Stimulated activated naive CD8-positive, alpha-beta T cell treated with anti-CD3 and anti-CD28 coated beads, Interleukin-15, amount 100 ng/mL, for 72 hours (primary cell): ENCODE measurements at regions not wholly inside any gene's neighbourhood (a gene's known extent, or its start where the extent isn't known, plus 50 kb on each side); places are given as distances from the start of the nearest gene placed in this dataset.
"Not testable (repeated sequence)": the region's sequence is repeated elsewhere in the genome, so short reads cannot be mapped to it uniquely, and the experiment has no call there.

Experiments used
- ATAC-seq: fragments of 150-1000 bp; cut with Tn5 transposase; 2 replicates; pipeline ENCODE4 v1.10.0; 2021; ENCODE audit warnings: mild to moderate bottlenecking, moderate library complexity
- DNase-seq, 2 donors: peaks; one replicate each; pipeline ENCODE4 v3.0.0; 2021 to 2022
- H3K27ac Mint-ChIP-seq, 2 donors: one replicate each; pipeline ENCODE4 v1.8.0; 2022; ENCODE audit warnings: mild to moderate bottlenecking in 2 of 2, mixed read lengths in 2 of 2, moderate library complexity in 2 of 2
- H3K27me3 Mint-ChIP-seq: one replicate; pipeline ENCODE4 v1.8.0; 2022; ENCODE audit warnings: mixed read lengths
- H3K4me1 Mint-ChIP-seq: one replicate; pipeline ENCODE4 v1.8.0; 2022; ENCODE audit warnings: mild to moderate bottlenecking, mixed read lengths
- H3K4me3 Mint-ChIP-seq, 2 donors: one replicate each; pipeline ENCODE4 v1.8.0; 2022; ENCODE audit warnings: mild to moderate bottlenecking in 2 of 2, mixed read lengths in 2 of 2, moderate library complexity in 1 of 2
- H3K9me3 Mint-ChIP-seq, 2 donors: one replicate each; pipeline ENCODE4 v1.8.0; 2022; ENCODE audit warnings: mixed read lengths in 2 of 2

GRCh38 chrX:140250391-140250790 is 254.5 kb downstream of the SOX3 start:
- no peak for ATAC-seq
- Mint-ChIP-seq H3K27ac (no peak overlapping the region), H3K4me1 (no peaks in the 10 kb centered on the region)

GRCh38 chrX:140249088-140249487 is 255.8 kb downstream of the SOX3 start:
- Mint-ChIP-seq H3K27ac (no peak overlapping the region), H3K4me3 (no peak overlapping the region), H3K4me1 (no peaks in the 10 kb centered on the region), H3K9me3 (no peaks in the 10 kb centered on the region), H3K27me3 (no peaks in the 10 kb centered on the region)
- DNase-seq (no peak), ATAC-seq (no peak)

More at GRCh38 chrX:140250391-140250790, 254.5 kb downstream of the SOX3 start:
- H3K9me3 Mint-ChIP-seq = no peaks in the 10 kb centered on the region
- no peaks in the 10 kb centered on the region for H3K27me3 Mint-ChIP-seq
- no peak for DNase-seq
- no peak overlapping the region for H3K4me3 Mint-ChIP-seq

GRCh38 chrX:140229191-140229590 is 263.9 kb upstream of the CXorf66 start:
- ATAC-seq (no peak), DNase-seq (no peak)
- Mint-ChIP-seq H3K4me1 (no peaks in the 10 kb centered on the region), H3K9me3 (no peaks in the 10 kb centered on the region), H3K4me3 (no peak overlapping the region), H3K27ac (no peak overlapping the region), H3K27me3 (no peaks in the 10 kb centered on the region)

GRCh38 chrX:140226037-140226436 is 260.7 kb upstream of the CXorf66 start:
- H3K27ac Mint-ChIP-seq, DNase-seq, H3K9me3 Mint-ChIP-seq, H3K27me3 Mint-ChIP-seq, H3K4me3 Mint-ChIP-seq, H3K4me1 Mint-ChIP-seq, ATAC-seq: not testable (repeated sequence)

GRCh38 chrX:140215894-140216293 is 250.6 kb upstream of the CXorf66 start:
- H3K27ac Mint-ChIP-seq, ATAC-seq, DNase-seq, H3K27me3 Mint-ChIP-seq, H3K4me1 Mint-ChIP-seq, H3K9me3 Mint-ChIP-seq, H3K4me3 Mint-ChIP-seq: not testable (repeated sequence)

GRCh38 chrX:140214518-140214917 is 249.2 kb upstream of the CXorf66 start:
- not testable (repeated sequence) for H3K4me1 Mint-ChIP-seq, H3K27ac Mint-ChIP-seq, ATAC-seq, DNase-seq, H3K4me3 Mint-ChIP-seq, H3K9me3 Mint-ChIP-seq, H3K27me3 Mint-ChIP-seq

- DNase-seq (no peak), ATAC-seq (no peak)
- H3K4me3 Mint-ChIP-seq = no peak overlapping the region
- H3K27ac Mint-ChIP-seq = no peak overlapping the region
- H3K27me3 Mint-ChIP-seq = no peaks in the 10 kb centered on the region
- H3K9me3 Mint-ChIP-seq = peaks cover 0 to 14% of the 10 kb centered on the region in 2 donors
- no peaks in the 10 kb centered on the region for H3K4me1 Mint-ChIP-seq
Observed at GRCh38 chrX:140206657-140207056, 241.3 kb upstream of the CXorf66 start.

GRCh38 chrX:140190441-140191108 is 225.3 kb upstream of the CXorf66 start:
- DNase-seq = no peak
- H3K4me1 Mint-ChIP-seq = no peaks in the 10 kb centered on the region
- H3K4me3 Mint-ChIP-seq = no peak overlapping the region
- no peak overlapping the region for H3K27ac Mint-ChIP-seq
- H3K9me3 Mint-ChIP-seq = no peaks in the 10 kb centered on the region
- no peak for ATAC-seq
- H3K27me3 Mint-ChIP-seq = no peaks in the 10 kb centered on the region

GRCh38 chrX:140180585-140180984 is 215.3 kb upstream of the CXorf66 start:
- no peak for ATAC-seq
- DNase-seq = no peak

GRCh38 chrX:140177821-140178220 is 212.5 kb upstream of the CXorf66 start:
- ATAC-seq = no peak
- no peaks in the 10 kb centered on the region for H3K4me1 Mint-ChIP-seq
- DNase-seq = no peak

More at GRCh38 chrX:140180585-140180984, 215.3 kb upstream of the CXorf66 start:
- H3K27ac Mint-ChIP-seq = no peak overlapping the region
- no peak overlapping the region for H3K4me3 Mint-ChIP-seq
- no peaks in the 10 kb centered on the region for H3K9me3 Mint-ChIP-seq
- H3K27me3 Mint-ChIP-seq = no peaks in the 10 kb centered on the region
- H3K4me1 Mint-ChIP-seq = no peaks in the 10 kb centered on the region

GRCh38 chrX:140172401-140172800 is 207.1 kb upstream of the CXorf66 start:
- H3K27me3 Mint-ChIP-seq = no peaks in the 10 kb centered on the region
- no peak for DNase-seq
- peaks cover 5 to 7% of the 10 kb centered on the region in 2 donors for H3K9me3 Mint-ChIP-seq
- H3K4me1 Mint-ChIP-seq = no peaks in the 10 kb centered on the region
- no peak overlapping the region for H3K4me3 Mint-ChIP-seq
- no peak for ATAC-seq
- H3K27ac Mint-ChIP-seq = no peak overlapping the region

More at GRCh38 chrX:140177821-140178220, 212.5 kb upstream of the CXorf66 start:
- no peaks in the 10 kb centered on the region for H3K27me3 Mint-ChIP-seq
- H3K27ac Mint-ChIP-seq = no peak overlapping the region
- no peak overlapping the region for H3K4me3 Mint-ChIP-seq
- no peaks in the 10 kb centered on the region for H3K9me3 Mint-ChIP-seq

- ATAC-seq = no peak
- Mint-ChIP-seq H3K9me3 (peaks cover 5 to 7% of the 10 kb centered on the region in 2 donors), H3K27ac (no peak overlapping the region), H3K27me3 (no peaks in the 10 kb centered on the region), H3K4me3 (no peak overlapping the region), H3K4me1 (no peaks in the 10 kb centered on the region)
- no peak for DNase-seq
Observed at GRCh38 chrX:140167551-140167950, 202.2 kb upstream of the CXorf66 start.

- ATAC-seq = no peak
Observed at GRCh38 chrX:140165849-140166248, 200.5 kb upstream of the CXorf66 start.

GRCh38 chrX:140164391-140164790 is 199.1 kb upstream of the CXorf66 start:
- no peak for ATAC-seq
- H3K27me3 Mint-ChIP-seq = no peaks in the 10 kb centered on the region
- H3K4me3 Mint-ChIP-seq = no peak overlapping the region

More at GRCh38 chrX:140165849-140166248, 200.5 kb upstream of the CXorf66 start:
- DNase-seq = no peak
- Mint-ChIP-seq H3K4me1 (no peaks in the 10 kb centered on the region), H3K9me3 (no peaks in the 10 kb centered on the region), H3K27ac (no peak overlapping the region), H3K4me3 (no peak overlapping the region), H3K27me3 (no peaks in the 10 kb centered on the region)

GRCh38 chrX:140163371-140164159 is 198.2 kb upstream of the CXorf66 start:
- DNase-seq = no peak
- Mint-ChIP-seq H3K4me1 (no peaks in the 10 kb centered on the region), H3K27me3 (no peaks in the 10 kb centered on the region), H3K4me3 (no peak overlapping the region), H3K27ac (no peak overlapping the region), H3K9me3 (no peaks in the 10 kb centered on the region)
- ATAC-seq = no peak

More at GRCh38 chrX:140164391-140164790, 199.1 kb upstream of the CXorf66 start:
- Mint-ChIP-seq H3K4me1 (no peaks in the 10 kb centered on the region), H3K27ac (no peak overlapping the region), H3K9me3 (no peaks in the 10 kb centered on the region)
- DNase-seq = no peak

GRCh38 chrX:140157611-140158010 is 192.3 kb upstream of the CXorf66 start:
- H3K4me3 Mint-ChIP-seq = no peak overlapping the region
- no peaks in the 10 kb centered on the region for H3K4me1 Mint-ChIP-seq
- DNase-seq (no peak), ATAC-seq (no peak)
- H3K27me3 Mint-ChIP-seq = no peaks in the 10 kb centered on the region
- H3K9me3 Mint-ChIP-seq = peaks cover 0 to 5% of the 10 kb centered on the region in 2 donors
- no peak overlapping the region for H3K27ac Mint-ChIP-seq
